ENCODE measurements at regions not wholly inside any gene's neighbourhood (a gene's known extent, or its start where the extent isn't known, plus 50 kb on each side); places are given as distances from the start of the nearest gene placed in this dataset.

DNA sequence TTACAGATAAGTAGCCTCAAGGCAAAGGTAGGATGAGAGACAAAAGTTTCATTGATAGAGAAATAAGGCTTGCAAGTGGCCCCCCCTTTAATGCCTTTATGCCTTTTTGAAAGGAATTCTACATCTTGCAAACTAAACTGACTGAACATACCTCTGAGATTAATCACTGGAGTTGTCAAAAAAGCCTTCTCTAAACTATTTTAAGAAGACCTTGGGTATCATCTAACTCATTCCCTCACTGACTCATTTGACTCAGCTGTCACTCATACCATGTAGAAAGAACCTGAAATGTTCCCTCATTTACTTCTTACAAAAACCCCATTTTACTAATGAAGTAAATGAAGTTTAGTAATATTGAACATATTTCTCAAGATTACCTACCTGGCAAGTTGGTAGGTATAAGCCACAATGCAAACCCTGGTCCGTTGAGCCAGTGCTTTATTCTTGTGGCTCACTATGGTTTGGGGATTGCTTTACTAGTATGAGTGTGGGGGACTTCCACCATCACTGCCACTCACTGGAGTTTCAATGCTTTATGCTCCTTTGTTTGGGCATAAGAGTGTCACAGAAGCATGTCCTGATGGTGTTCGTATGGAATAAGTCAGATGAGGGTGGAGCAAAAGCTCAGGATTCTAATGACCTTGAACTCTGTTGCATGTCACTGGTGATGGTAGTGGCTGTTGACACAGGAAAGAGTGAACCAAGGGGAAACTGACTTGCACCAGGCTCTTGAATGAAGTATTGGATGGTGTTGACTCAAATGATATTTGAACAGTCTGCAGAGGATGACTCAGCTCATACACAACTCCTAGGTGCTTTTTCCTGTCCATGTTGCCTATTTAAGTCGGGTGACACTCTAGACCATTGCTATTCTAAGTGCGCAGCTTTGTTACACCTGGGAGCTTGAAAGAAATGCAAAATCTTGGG, 305.5 kb upstream of the EMCN start:
- dilution Hi-C loops (cut with MboI; ENCODE audit: extremely low pct_ligation_motif_present, low sequenced_read_pairs) (no loop called here), intact Hi-C loops (cut with micrococcal nuclease) (no loop called here)
- H4K20me1 ChIP-seq (replicated peaks; ENCODE audit: control insufficient read depth, extremely low read depth, insufficient read depth, low read length), result no peaks in the 10 kb centered on the region
- no peaks in the 10 kb centered on the region for H3K9me1 ChIP-seq (replicated peaks; ENCODE audit: control insufficient read depth, extremely low read depth, insufficient read depth, low read length)
- H3K4me3 ChIP-seq (replicated peaks in 1 of 3; ENCODE audit: insufficient read depth in 1 of 3, low read depth in 1 of 3, low read length in 3 of 3), result no peak overlapping the region
- H3K27ac ChIP-seq (ENCODE audit: insufficient read depth, low read depth, low read length), result no peak overlapping the region
- H3K79me2 ChIP-seq (ENCODE audit: control insufficient read depth, insufficient read depth, low read length), result no peaks in the 10 kb centered on the region
- FAIRE-seq, result no peak
- DNase-seq (ENCODE audit: low read depth, low spot score), result no peak
- H2AFZ ChIP-seq (ENCODE audit: low read depth, low read length), result no peak overlapping the region
- no TSS peak for BruUV-seq (replicated peaks)
- no peaks in the 10 kb centered on the region for H3K9me3 ChIP-seq (replicated peaks; ENCODE audit: control insufficient read depth, insufficient read depth, low read length)
- POLR2A ChIA-PET, result no interaction called here
- H3K9ac ChIP-seq (replicated peaks; ENCODE audit: extremely low read depth, insufficient read depth, low read length), result no peak overlapping the region
- CTCF ChIA-PET, result interaction anchor here (1.5 kb wide), 1 partner anchor 17 kb away, joined by 3 read pairs; no protein-coding TSS in a partner anchor
- no peaks in the 10 kb centered on the region for H3K36me3 ChIP-seq (ENCODE audit: control insufficient read depth in 2 of 2, extremely low read depth in 1 of 2, insufficient read depth in 2 of 2, low read length in 2 of 2)
- no peaks in the 10 kb centered on the region for H3K27me3 ChIP-seq (ENCODE audit: control insufficient read depth in 2 of 2, insufficient read depth in 2 of 2, low read length in 2 of 2)
- TF ChIP-seq EZH2 (IDR thresholded peaks at IDR 0.05; ENCODE audit: borderline replicate concordance, low read depth, low read length, severe bottlenecking) (no peak), GATA2 (IDR thresholded peaks at IDR 0.05; ENCODE audit: insufficient read depth, insufficient read length, low read depth, low read length) (no peak), MYC (IDR thresholded peaks at IDR 0.05; ENCODE audit: low read depth, low read length) (no peak), POLR2AphosphoS5 (IDR thresholded peaks at IDR 0.05; ENCODE audit: insufficient read depth, low read depth, low read length) (no peak), POLR2A (IDR thresholded peaks at IDR 0.05; ENCODE audit: low read depth, low read length) (no peak), JUN (IDR thresholded peaks at IDR 0.05; ENCODE audit: borderline replicate concordance, insufficient read depth, insufficient read length, low read depth) (no peak), FOS (IDR thresholded peaks at IDR 0.05; ENCODE audit: borderline replicate concordance, insufficient read depth, low read length) (no peak)
- TF ChIP-seq, protein P1, sequence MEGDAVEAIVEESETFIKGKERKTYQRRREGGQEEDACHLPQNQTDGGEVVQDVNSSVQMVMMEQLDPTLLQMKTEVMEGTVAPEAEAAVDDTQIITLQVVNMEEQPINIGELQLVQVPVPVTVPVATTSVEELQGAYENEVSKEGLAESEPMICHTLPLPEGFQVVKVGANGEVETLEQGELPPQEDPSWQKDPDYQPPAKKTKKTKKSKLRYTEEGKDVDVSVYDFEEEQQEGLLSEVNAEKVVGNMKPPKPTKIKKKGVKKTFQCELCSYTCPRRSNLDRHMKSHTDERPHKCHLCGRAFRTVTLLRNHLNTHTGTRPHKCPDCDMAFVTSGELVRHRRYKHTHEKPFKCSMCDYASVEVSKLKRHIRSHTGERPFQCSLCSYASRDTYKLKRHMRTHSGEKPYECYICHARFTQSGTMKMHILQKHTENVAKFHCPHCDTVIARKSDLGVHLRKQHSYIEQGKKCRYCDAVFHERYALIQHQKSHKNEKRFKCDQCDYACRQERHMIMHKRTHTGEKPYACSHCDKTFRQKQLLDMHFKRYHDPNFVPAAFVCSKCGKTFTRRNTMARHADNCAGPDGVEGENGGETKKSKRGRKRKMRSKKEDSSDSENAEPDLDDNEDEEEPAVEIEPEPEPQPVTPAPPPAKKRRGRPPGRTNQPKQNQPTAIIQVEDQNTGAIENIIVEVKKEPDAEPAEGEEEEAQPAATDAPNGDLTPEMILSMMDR (IDR thresholded peaks at IDR 0.05; ENCODE audit: extremely low read depth in 1 of 2, insufficient read depth in 1 of 2, low read depth in 1 of 2, low read length in 2 of 2), result no peak
- TF ChIP-seq, protein P2, sequence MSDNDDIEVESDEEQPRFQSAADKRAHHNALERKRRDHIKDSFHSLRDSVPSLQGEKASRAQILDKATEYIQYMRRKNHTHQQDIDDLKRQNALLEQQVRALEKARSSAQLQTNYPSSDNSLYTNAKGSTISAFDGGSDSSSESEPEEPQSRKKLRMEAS (IDR thresholded peaks at IDR 0.05; ENCODE audit: insufficient read depth, insufficient read length), result no peak
- no peak overlapping the region for H3K4me2 ChIP-seq (ENCODE audit: insufficient read depth, low read length)
- H3K4me1 ChIP-seq (ENCODE audit: control insufficient read depth, extremely low read depth, insufficient read depth, low read length), result no peaks in the 10 kb centered on the region

All from endothelial cell of umbilical vein (primary cell).